NOMO-1 treated with DMSO at 0.1 percent for 48 hours (cell line): ENCODE measurements at regions not wholly inside any gene's neighbourhood (a gene's known extent, or its start where the extent isn't known, plus 50 kb on each side); places are given as distances from the start of the nearest gene placed in this dataset.

Experiments
- DNase-seq: peaks from one replicate; lab custom pipeline; 2025; ENCODE audit not compliant: unreplicated experiment; lab: John Stamatoyannopoulos, UW

DNA sequence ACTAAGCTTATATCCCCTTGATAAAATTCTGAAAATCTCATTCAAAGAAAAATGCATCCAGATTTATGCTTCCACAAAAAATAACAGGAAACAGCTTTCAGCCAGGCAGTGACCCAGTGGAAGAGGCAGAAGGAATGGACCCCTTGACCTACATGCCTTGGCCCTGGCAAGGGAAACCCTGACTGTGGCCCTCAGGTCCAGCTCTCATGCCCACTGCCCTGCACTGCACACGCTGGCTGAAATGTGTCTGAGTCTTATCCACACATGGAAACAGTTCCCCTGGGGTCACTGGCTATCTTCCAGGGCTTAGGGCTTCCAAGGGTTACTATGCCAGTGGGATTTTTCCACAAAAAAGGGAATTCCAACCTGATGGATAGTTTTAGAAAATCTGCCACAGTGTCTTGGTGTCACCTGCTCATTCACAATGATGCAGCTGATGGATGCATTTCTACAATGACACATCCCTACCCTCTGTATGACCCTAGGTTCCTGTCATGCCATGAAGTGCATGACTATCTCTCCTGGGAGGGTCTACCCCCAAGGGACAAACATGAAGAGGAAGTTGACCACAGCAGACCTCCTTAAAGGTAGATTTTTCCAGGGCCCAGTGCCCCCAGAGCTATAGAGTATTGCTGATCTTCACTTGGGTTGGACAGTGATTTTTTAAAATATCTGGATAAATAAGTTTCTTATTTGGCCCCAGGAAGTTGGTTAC lies 121.9 kb upstream of the CD93 start:
- DNase-seq, result no peak

DNA sequence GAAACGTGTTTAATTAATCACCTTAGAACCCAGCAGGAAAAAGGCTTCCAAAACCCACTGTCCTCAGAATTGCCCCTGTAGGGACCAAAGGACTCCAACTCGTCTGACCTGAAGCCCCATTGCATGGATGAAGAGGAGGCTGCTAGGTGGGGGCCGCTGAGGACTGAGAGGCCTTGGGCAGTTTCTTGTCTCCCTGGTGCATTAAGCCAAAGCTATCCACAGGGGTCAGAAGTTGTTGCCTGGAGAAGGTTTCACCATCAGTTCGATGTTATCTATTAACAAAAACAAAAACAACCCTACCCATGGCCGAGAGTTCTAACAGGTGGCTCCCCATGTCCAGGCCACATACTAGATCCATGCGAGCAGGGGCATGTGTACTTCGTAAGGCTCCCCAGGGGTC lies 120.9 kb upstream of the CD93 start:
- DNase-seq, result no peak

DNA sequence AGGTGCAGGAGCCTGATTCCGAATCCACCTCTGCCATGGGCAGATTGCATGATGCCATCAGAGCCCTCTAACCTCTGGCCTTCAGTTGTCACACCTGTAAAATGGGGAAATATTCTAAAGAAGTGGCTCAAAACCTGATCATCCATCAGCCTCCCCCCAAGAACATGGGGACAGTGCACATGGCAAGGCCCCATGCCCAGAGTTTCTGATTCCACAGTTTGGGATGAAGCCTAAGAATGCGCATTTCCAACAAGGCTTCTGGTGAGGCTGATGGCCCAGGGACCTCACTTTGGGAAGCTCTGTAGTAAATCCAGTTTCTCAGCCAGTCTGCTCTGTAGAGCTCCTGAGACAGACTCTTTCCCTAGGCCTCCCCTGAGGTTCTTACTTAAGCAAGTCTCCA lies 119.9 kb upstream of the CD93 start:
- no peak for DNase-seq

DNA sequence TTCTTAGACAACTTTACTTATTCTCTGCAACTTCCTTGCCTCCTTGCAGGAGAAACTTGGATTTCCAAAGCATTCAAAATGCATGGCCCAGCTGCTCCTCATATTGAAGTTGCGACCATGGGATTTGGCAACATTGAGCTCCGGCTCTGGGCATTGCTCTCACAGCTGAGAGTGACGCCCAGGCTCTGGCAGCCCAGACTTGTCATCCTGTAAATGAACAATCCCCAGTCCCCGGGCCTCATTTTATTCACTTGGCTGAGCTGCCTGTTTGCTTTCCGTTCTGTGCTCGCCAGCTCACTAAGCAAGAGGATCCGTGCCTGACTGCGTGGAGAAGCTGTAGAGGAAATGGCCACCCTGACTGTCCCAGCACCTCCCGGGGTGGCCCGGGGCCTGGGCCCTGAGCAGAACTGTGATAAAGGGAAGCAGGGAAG lies 119.5 kb upstream of the CD93 start:
- DNase-seq, result no peak

DNA sequence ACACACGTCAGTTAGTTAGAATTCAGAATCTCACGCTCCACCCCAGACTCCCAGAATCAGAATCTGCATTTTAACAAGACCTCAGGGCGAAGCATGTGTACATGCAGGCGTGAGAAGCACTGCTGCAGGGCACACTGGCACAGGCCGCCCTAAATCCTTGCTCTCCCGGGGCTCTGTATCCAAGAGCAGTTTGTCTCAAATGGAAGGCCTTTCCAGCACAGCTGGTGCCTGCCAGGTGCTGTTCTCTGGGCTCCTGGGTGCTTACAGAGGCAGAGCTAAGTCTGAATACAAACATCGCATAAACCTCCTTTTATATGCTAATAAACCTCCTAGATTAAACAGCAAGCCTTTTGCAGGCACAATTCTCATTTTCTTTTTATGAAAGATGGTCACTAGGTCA lies 119.1 kb upstream of the CD93 start:
- DNase-seq, result no peak

DNA sequence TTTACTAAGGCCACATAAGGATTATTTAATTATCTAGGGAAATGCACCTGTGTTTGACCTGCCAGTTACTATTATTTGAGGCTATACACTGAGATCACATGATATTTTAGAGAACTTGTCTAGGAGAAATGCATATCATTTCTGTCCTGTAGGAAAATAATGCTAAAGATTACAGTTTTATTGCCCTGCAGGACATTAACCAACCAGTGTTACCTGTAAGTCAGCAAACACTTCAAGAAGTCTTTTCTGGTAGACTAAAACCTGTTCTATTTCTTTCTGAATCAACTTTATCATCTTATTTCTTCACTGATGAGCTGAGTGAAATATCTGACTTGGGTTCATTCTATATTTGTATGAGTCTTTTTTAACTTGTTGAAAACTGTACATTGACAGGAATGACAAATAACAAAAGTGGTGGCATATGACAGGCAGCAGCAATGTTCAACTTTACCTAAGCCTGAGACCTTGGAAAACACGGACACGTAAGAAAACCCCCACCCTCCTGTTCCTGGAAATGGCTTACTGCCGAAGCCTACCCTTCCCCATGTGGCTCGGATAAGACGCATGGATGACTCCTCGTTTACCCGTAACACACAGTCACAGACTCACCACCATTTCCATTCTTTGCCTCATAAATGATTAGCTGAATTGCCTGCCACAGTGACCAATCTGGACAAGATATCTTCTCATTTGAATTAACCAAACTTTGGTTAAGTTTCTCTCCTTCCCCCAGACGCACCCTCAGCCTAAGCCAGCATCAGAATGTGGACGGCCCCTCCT lies 118.0 kb upstream of the CD93 start:
- no peak for DNase-seq

DNA sequence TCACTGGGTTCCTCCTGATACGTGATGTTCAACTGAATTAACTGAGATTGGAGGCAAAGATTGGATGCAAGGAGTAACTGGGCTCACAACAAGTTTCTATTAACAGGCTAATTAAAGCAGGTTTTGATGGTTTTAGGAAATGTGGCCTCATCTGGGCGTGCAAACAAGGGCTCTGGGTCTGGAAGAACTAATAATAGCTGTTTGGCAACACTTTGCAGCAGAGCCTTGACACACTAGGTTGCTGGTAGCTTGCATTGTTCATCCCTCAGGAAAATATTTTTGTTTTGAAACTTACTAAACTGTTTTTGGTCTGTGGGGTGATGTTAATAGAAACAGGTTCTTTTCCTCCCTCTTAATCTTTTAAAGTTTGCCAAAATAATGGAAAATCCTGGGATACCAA lies 117.2 kb upstream of the CD93 start:
- DNase-seq, result no peak

DNA sequence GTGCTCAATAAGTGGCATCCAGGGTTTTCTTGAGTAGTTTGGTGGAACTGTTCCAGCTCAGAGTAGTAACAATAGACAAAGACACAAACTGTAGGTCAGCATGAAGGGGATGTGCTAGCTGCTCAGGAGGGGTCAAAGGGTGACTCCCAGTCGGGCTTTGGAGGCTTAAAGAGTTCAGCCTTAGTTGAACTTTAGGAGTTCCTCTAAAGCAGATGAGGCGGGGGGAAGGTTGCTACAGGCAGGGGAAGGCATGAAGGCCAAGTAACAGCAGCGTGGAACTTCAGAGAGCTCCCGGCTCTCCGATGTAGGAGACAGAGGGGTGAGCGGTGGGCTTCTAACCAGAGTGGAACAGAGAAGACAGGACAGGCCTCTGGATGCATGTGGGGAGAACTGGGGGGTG lies 115.5 kb upstream of the CD93 start:
- no peak for DNase-seq

DNA sequence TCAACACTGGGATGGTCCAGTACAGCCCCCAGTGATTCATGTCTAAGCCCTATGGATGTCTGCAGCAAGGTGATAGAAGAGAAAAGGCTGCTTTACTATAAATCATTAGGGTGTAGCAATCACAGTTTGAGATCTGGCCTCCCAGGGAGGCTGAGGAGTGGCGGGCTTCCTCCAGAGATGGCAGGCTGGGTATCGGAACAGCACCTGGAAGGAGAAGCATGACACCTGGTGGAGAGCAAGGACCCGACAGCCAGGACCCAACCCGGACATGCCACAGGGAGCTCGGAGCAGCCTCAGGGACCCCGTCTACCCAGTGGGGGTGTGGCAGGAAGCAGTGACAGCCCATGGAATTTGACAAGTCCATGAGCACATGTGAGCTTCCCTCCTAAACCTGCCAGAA lies 114.8 kb upstream of the CD93 start:
- peak; percentile 25 for DNase-seq

DNA sequence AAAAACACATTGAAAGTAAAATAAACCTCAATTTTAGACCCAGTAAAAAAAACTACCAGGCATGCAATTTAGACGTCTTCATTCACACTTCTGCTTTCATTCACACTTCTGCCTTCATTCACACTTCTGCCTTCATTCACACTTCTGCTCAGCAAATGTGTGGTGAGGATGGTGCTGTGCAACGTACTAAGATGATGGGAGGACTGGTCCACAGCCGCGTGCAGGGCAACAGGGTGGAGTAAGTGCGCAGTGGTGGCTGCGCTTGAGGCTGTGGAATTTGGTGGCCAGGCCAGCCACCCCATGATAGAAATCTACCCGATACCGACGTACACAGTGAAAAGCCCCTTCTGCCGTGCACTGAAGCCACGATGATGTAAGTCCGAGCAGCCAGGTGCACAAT lies 114.3 kb upstream of the CD93 start:
- DNase-seq, result peak; percentile 78

DNA sequence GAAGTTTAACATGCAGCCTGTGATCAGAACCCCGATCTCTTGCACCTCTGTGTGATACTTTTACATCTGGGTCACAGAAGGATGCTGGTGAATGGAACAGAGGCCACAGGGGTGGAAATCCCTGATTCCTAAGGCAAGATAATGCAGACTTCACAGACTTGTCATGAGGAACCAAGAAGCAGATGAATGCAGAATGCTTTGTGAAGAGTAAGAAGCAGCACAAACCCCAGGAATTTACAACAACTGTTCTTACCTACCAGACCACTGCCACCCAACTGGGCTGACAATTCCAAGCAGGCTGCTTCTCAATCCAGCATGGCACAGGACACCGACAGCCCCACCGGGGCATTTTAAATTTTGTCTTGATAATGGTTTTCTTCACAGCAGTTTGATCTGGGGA lies 113.2 kb upstream of the CD93 start:
- DNase-seq, result no peak

DNA sequence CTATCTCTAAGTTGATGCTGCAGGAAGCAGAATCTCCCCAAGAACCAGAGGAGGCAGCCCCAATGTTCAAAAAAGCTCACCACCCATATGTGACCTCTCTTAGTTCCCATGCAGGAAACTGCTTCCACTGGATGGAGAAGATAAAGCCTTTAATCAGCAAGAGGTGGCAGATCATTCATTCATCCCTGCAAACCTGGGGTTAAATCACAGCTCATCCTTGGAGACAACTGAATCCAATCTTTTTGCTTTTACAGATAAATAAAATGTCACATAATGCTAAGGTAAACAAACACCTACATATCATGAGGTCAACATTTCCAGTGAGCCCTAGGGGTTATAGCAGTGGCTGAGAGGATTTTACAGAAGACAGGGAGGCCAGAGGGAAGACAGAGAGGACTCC lies 112.7 kb upstream of the CD93 start:
- no peak for DNase-seq

DNA sequence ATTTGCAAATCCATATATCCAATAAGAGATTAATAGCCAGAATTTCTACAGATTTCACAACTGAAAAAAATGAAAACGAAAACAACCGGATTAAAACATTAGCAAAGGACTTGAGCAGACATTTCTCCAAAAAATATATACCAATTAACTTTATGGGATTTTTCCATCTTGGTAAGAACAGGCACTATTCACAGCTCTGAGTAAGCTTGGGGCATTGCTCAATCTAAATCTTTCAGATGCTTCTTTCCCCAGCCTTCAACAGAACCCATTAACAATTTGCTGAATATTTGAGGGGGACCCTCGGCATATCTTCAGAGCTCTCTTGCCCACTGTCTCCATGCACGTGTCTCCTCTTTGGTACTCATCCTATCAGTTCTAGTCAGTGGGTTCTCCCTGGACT lies 111.7 kb upstream of the CD93 start:
- no peak for DNase-seq

DNA sequence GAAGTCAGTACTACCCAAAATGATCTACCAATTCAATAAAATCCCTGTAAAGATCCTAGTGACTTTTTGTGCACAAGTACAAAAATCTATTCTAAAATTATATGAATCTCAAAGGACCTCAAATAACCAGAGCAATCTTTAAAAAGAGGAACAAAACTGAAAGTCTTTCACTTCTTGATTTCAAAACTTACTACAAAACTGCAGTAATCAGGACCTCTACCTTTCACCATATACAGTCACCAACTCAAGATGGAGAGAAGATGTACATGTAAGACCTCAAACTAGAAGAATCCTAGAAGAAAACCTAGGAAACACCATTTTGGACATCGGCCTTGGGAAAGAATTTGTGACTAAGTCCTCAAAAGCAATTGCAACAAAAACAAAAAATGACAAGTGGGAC lies 109.5 kb upstream of the CD93 start:
- DNase-seq, result peak; percentile 89

DNA sequence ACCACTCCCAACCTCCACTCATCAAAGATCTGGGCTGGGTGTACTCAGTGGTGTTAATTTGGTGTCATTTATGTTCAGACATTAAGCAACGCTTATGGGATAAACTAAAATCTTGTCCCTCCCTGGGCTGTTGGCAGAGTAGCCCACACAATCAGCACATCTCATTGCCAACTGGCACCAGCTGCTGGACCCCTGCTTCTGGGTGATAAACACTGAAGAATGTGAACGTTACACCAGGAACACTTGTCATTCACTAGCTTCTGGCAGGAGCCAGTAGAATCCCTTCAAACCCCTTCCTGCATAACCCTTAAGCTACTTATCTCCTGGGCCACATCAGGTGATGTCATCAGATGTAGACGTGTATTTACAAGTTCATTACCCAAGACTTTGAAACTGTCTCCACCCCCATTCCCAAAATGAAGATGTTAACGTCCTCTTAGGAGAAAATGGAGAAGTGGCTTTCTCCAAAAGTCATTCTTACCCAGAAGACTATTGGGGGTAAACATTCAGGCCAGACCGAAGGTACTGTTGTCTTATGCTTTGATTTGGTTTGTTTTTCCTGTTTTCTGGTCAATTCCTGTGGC lies 107.8 kb upstream of the CD93 start:
- peak; percentile 65 for DNase-seq

DNA sequence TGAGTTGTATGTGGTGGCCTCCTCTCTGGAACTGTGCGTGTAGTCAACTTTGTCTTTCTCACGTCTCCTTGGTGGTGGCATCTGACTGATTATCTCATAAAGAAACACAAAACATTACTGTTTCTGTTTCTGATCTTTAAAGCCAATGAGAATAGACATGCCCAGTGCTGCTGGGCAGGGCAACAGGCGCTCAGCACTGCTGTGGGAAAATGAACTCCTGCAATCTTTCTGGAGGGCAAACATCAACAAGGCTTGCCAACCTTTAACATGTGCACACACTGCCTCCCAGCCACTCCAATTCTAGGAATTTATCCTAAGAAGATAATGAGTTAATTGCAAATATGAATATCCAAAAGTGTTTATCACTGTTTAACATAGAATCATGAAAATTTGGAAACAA lies 106.3 kb upstream of the CD93 start:
- no peak for DNase-seq

DNA sequence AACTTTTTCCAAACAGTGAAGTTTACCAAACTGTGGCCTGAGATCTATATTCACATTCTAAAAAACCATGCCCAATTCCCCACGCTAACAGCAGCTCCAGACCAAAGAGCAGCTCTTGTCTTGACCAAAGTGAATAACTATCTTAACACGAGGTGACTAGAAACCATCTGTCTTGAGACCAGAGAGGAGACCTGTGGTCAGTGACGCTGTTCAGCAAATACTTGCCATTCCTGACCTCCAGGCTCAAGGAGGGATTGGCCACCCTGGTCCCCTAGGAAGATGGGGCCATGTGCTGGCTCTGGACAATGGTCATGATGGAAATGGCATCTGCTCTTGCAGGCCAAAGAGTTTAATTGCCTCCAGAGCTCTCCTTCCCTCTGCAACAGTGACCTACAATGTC lies 104.4 kb upstream of the CD93 start:
- DNase-seq, result no peak

DNA sequence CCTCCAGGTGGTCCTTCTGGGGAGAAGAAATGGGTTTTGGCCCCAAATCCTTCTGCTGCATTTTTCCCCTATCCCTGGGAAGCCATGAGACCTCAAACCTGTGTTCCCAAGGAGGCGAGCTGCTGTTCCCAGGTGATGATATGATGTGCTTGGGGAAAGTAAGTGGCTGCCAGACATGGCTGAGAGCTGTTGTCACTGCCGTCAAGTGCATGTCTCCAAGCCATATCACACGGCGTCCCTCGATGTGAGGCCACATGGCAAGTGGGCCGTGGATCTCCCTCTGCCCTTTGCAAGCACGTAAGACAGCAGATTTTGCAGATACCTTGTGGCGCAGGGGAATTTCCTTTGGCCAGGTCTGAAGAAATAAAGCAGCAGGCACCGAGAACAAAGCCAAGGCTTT lies 103.7 kb upstream of the CD93 start:
- no peak for DNase-seq

DNA sequence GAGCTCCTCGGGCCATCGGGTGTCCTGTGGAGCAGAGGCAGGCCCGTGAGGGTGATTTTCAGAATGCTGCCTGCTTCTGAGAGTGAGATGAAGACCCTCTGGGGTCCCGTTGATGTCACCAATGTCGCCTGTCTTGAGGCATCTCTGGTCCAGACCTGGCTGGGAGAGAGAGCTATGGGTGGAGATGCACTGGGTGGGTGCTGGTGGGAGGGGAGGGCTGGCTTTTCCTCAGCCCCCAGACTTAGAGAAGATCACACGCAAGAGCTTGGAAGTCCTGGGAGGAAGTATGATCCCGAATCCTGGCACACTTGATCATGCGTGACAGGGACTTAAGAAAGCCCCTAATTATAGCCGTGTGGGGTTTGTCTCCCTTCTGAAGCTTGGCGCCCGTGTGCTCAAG lies 103.2 kb upstream of the CD93 start:
- DNase-seq, result no peak

DNA sequence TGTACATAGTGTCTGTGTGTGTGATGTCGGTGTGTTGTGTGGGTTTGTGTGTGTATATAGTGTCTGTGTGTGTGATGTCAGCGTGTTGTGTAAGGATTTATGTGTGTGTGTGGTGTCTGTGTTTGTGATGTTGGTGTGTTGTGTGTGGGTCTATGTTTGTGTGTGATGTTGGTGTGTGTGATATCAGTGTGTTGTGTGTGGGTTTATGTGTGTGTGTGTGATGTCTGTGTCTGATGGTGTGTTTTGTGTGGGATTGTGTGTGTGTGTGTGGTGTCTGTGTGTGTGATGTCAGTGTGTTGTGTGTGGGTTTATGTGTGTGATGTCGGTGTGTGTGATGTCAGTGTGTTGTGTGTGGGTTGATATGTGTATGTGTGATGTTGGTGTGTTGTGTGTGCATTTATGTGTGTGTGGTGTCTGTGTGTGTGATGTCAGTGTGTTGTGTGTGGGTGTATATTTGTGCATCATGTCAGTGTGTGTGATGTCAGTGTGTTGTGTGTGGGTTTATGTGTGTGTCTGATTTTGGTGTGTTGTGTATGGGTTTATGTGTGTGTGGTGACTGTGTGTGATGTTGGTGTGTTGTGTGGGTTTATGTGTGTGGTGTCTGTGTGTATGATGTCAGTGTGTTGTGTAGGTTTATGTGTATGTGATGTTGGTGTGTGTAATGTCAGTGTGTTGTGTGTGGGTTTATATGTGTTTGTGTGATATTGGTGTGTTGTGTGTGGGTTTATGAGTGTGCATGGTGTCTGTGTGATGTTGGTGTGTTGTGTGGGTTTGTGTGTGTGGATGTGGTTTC lies 102.4 kb upstream of the CD93 start:
- DNase-seq, result no peak

DNA sequence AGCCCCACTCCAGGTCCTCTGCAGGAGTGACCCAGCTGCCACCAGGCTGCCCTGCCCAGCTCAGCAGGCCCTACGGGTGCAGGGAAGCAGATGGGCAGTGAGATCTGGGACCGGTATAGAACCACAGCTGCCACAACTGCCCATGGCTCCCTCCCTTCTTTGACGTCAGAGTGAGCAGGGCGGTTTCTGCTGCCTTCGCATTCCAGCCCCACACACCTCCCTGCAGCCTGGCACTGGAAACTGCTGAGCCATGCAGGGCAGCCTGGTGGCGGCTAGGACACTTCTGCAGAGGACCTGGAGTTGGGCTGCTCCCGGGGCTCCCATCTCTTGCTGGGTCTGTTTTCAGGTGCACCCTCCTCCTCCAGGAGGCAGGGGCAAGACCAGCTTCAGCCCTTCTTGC lies 101.6 kb upstream of the CD93 start:
- no peak for DNase-seq

DNA sequence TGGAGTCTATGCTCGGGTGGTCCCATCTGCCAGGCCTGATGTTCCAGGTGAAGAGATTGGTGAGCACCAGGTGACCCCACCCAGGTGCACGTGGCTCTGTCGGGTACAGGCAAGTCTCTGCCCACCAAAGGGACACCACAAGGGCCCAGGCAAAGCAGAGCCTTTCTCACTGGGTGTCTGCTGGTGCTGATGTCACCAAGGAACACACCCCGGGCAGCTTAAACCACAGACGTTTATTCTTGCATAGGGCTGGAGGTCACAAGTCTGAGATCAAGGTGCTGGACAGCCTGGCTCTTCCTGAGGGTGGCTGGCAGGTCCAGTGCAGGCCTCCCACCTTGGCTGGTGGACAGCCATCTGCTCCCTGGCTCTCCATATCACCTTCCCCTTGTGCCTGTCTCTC lies 100.7 kb upstream of the CD93 start:
- no peak for DNase-seq
